ENCODE measurements at regions not wholly inside any gene's neighbourhood (a gene's known extent, or its start where the extent isn't known, plus 50 kb on each side); places are given as distances from the start of the nearest gene placed in this dataset.

DNA sequence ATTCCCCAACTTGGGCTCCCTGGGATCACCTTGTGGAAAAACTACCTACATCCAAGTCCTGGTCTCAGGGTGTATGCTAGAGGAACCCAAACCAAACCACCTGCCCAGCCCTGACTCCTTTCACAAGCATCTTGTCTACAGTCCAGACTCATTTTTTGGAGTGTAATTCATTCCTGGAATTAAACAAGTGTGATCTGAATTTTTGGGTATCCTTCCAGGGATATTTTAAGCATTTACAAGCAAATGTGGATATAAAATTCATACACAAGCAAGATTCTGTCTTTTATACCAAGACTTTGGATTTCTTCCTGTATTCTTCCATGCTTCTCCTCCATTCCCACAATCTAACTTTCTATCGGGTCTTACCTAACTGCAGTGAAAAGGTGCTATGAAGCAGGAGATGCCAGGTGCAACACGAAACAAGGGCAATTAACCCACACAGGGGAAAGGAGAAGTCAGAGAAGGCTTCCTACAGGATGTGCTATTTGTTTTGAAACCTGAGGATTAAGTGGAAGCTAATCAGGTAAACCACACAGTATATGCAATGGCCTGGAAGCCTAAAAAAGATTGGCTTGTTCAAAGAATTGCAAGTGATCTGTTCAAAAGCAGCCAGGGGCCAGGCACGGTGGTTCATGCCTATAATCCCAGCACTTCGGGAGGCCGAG lies 417.2 kb upstream of the C16orf82 start:
- intact Hi-C loops (cut with micrococcal nuclease; ENCODE audit: unreplicated experiment), result no loop called here
- BruUV-seq (replicated peaks), result no TSS peak
- CTCF ChIA-PET, result no interaction called here
- H3K4me1 Mint-ChIP-seq (ENCODE audit: low read depth, unreplicated experiment), result no peaks in the 10 kb centered on the region
- TF ChIP-seq, protein P1, sequence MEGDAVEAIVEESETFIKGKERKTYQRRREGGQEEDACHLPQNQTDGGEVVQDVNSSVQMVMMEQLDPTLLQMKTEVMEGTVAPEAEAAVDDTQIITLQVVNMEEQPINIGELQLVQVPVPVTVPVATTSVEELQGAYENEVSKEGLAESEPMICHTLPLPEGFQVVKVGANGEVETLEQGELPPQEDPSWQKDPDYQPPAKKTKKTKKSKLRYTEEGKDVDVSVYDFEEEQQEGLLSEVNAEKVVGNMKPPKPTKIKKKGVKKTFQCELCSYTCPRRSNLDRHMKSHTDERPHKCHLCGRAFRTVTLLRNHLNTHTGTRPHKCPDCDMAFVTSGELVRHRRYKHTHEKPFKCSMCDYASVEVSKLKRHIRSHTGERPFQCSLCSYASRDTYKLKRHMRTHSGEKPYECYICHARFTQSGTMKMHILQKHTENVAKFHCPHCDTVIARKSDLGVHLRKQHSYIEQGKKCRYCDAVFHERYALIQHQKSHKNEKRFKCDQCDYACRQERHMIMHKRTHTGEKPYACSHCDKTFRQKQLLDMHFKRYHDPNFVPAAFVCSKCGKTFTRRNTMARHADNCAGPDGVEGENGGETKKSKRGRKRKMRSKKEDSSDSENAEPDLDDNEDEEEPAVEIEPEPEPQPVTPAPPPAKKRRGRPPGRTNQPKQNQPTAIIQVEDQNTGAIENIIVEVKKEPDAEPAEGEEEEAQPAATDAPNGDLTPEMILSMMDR (IDR thresholded peaks at IDR 0.05; ENCODE audit: unreplicated experiment), result no peak
- peaks cover 7% of the 10 kb centered on the region for H3K9me3 Mint-ChIP-seq (ENCODE audit: low read depth, unreplicated experiment)
- H3K4me3 Mint-ChIP-seq (ENCODE audit: low read depth, unreplicated experiment), result no peak overlapping the region
- H3K27ac Mint-ChIP-seq (ENCODE audit: unreplicated experiment), result no peak overlapping the region
- H3K36me3 Mint-ChIP-seq (ENCODE audit: insufficient read depth, unreplicated experiment), result no peaks in the 10 kb centered on the region
- no peaks in the 10 kb centered on the region for H3K27me3 Mint-ChIP-seq (ENCODE audit: unreplicated experiment)
- DNase-seq, result no peak

DNA sequence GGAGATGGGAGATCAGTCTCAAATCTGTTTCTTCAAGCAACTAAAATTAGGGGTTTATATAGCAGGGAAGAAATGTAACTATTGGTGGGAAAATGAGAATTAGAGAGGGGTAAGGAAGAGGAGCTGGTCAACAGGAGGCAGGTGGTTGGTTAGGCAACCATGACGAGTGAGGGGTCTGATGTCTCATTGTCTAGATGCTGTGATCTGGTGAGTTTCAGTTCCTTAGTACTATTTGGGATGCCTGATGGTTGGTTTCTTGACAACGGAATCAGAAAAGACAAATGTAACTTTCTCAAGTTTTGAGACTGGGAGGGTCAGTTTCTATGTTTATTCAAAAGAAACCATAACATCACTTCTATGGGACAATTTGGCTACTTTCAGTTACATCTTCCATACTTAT lies 415.3 kb upstream of the C16orf82 start:
- intact Hi-C loops (cut with micrococcal nuclease; ENCODE audit: unreplicated experiment), result no loop called here

DNA sequence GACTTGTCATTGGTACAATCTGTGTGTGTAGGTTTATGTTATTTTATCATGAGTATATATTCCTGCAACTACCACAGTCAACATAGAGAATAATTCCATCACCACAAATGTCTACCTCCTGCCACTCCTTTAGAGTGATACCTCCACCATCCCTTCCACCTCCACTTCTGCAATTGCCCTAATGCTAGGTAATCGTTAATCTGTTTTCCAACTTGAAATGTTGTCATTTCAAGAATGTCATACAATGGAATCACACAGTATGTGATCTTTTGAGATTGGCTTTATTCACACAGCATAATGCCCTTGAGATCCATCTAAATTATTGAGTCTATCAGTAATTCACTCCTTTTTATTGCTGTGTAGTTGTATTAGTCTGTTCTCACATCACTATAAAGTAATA lies 414.8 kb upstream of the C16orf82 start:
- intact Hi-C loops (cut with micrococcal nuclease; ENCODE audit: unreplicated experiment), result no loop called here

More for the DNA sequence above, 415.3 kb upstream of the C16orf82 start:
- CTCF ChIA-PET, result interaction anchor here (0.6 kb wide), 1 partner anchor 1322 kb away, joined by 3 read pairs; no protein-coding TSS in a partner anchor
- BruUV-seq (replicated peaks), result no TSS peak
- DNase-seq, result no peak
- no peak overlapping the region for H3K4me3 Mint-ChIP-seq (ENCODE audit: low read depth, unreplicated experiment)
- no peaks in the 10 kb centered on the region for H3K27me3 Mint-ChIP-seq (ENCODE audit: unreplicated experiment)
- no peaks in the 10 kb centered on the region for H3K4me1 Mint-ChIP-seq (ENCODE audit: low read depth, unreplicated experiment)
- peaks cover 18% of the 10 kb centered on the region for H3K9me3 Mint-ChIP-seq (ENCODE audit: low read depth, unreplicated experiment)
- no peak overlapping the region for H3K27ac Mint-ChIP-seq (ENCODE audit: unreplicated experiment)
- TF ChIP-seq, protein P1 (IDR thresholded peaks at IDR 0.05; ENCODE audit: unreplicated experiment), result no peak
- no peaks in the 10 kb centered on the region for H3K36me3 Mint-ChIP-seq (ENCODE audit: insufficient read depth, unreplicated experiment)

DNA sequence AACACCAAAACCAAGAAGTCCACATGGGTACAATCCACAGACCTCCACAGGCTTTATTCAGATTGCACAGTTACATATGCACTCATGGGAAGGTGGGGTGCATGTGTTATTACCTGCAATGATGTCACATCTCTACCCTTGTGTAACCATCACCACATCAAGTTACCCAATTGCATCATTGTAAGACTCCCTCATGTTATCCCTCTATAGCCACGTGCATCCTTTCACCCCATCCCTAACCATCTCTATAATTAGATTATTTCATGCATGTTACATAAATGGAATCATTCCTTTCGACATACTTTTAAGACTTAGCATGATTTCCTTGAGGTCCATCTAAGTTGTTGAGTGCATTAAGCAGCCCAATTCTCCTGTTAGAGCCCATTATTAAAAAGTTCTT lies 408.2 kb upstream of the C16orf82 start:
- no peak overlapping the region for H3K4me3 Mint-ChIP-seq (ENCODE audit: low read depth, unreplicated experiment)
- intact Hi-C loops (cut with micrococcal nuclease; ENCODE audit: unreplicated experiment), result no loop called here
- H3K27ac Mint-ChIP-seq (ENCODE audit: unreplicated experiment), result no peak overlapping the region
- peaks cover 16% of the 10 kb centered on the region for H3K9me3 Mint-ChIP-seq (ENCODE audit: low read depth, unreplicated experiment)
- TF ChIP-seq, protein P1 (IDR thresholded peaks at IDR 0.05; ENCODE audit: unreplicated experiment), result no peak
- no peaks in the 10 kb centered on the region for H3K27me3 Mint-ChIP-seq (ENCODE audit: unreplicated experiment)
- BruUV-seq (replicated peaks), result no TSS peak
- no peaks in the 10 kb centered on the region for H3K4me1 Mint-ChIP-seq (ENCODE audit: low read depth, unreplicated experiment)
- H3K36me3 Mint-ChIP-seq (ENCODE audit: insufficient read depth, unreplicated experiment), result no peaks in the 10 kb centered on the region
- DNase-seq, result no peak
- CTCF ChIA-PET, result no interaction called here

More for the DNA sequence above, 414.8 kb upstream of the C16orf82 start:
- TF ChIP-seq, protein P1 (IDR thresholded peaks at IDR 0.05; ENCODE audit: unreplicated experiment), result no peak
- no TSS peak for BruUV-seq (replicated peaks)
- CTCF ChIA-PET, result no interaction called here
- Mint-ChIP-seq H3K36me3 (ENCODE audit: insufficient read depth, unreplicated experiment) (no peaks in the 10 kb centered on the region), H3K27ac (ENCODE audit: unreplicated experiment) (no peak overlapping the region), H3K27me3 (ENCODE audit: unreplicated experiment) (no peaks in the 10 kb centered on the region), H3K4me1 (ENCODE audit: low read depth, unreplicated experiment) (no peaks in the 10 kb centered on the region), H3K9me3 (ENCODE audit: low read depth, unreplicated experiment) (peaks cover 20% of the 10 kb centered on the region), H3K4me3 (ENCODE audit: low read depth, unreplicated experiment) (no peak overlapping the region)
- DNase-seq, result no peak

Measured in Calu3 (cell line).